Neutrophil (primary cell): ENCODE measurements at regions not wholly inside any gene's neighbourhood (a gene's known extent, or its start where the extent isn't known, plus 50 kb on each side); places are given as distances from the start of the nearest gene placed in this dataset.

Experiments used
- H3K27ac ChIP-seq: fragments of 200-600 bp; sonication (generic); 2 replicates; pipeline ENCODE4 v1.5.1; 2016; ENCODE audit warnings: mild to moderate bottlenecking, moderate library complexity
- H3K27me3 ChIP-seq: fragments of 200-600 bp; sonication (generic); 2 replicates; pipeline ENCODE4 v1.6.0; 2016; ENCODE audit warnings: mild to moderate bottlenecking
- H3K36me3 ChIP-seq: fragments of 200-600 bp; sonication (generic); 2 replicates; pipeline ENCODE4 v1.5.1; 2017
- H3K4me1 ChIP-seq, 2 experiments: fragments of 200-600 bp in 1 of 2; sonication (generic) in 1 of 2; 1 replicate in 1 of 2; 2 replicates in 1 of 2; pipeline versions ENCODE4 v1.5.1 to v1.6.1; 2013 to 2016; ENCODE audit warnings: low read depth in 1 of 2, low read length in 1 of 2, mild to moderate bottlenecking in 1 of 2, moderate library complexity in 1 of 2; ENCODE audit not compliant: control insufficient read depth in 1 of 2, insufficient read depth in 1 of 2
- H3K4me3 ChIP-seq, 2 experiments: fragments of 200-600 bp in 1 of 2; sonication (generic) in 1 of 2; 1 replicate in 1 of 2; 2 replicates in 1 of 2; pipeline ENCODE4 v1.5.1; 2013 to 2016; ENCODE audit warnings: low read depth in 1 of 2, low read length in 1 of 2, mild to moderate bottlenecking in 1 of 2, moderate library complexity in 1 of 2
- H3K9me3 ChIP-seq: fragments of 200-600 bp; sonication (generic); 2 replicates; pipeline ENCODE4 v1.5.1; 2016
- CTCF ChIP-seq: fragments of 200-600 bp; sonication (generic); IDR thresholded peaks from 2 replicates; pipeline ENCODE4 v1.5.1; 2016; ENCODE audit warnings: antibody characterized with exemption

GRCh38 chr15:91525751-91526150, 327.8 kb upstream of the SLCO3A1 start:
- H3K4me3 ChIP-seq, result no peak overlapping the region
- H3K4me1 ChIP-seq, result no peaks in the 10 kb centered on the region

GRCh38 chr15:91526424-91526823, 327.1 kb upstream of the SLCO3A1 start:
- H3K9me3 ChIP-seq, result no peaks in the 10 kb centered on the region
- H3K36me3 ChIP-seq, result no peaks in the 10 kb centered on the region
- H3K4me1 ChIP-seq, result no peaks in the 10 kb centered on the region
- H3K27ac ChIP-seq, result no peak overlapping the region
- no peak for TF ChIP-seq CTCF
- no peak overlapping the region for H3K4me3 ChIP-seq
- H3K27me3 ChIP-seq, result no peaks in the 10 kb centered on the region

More at GRCh38 chr15:91525751-91526150, 327.8 kb upstream of the SLCO3A1 start:
- no peaks in the 10 kb centered on the region for H3K27me3 ChIP-seq
- no peak for TF ChIP-seq CTCF
- no peaks in the 10 kb centered on the region for H3K9me3 ChIP-seq
- H3K27ac ChIP-seq, result no peak overlapping the region
- H3K36me3 ChIP-seq, result no peaks in the 10 kb centered on the region

- no peaks in the 10 kb centered on the region for H3K36me3 ChIP-seq
- H3K4me3 ChIP-seq, result no peak overlapping the region
- H3K4me1 ChIP-seq, result no peaks in the 10 kb centered on the region
- no peaks in the 10 kb centered on the region for H3K9me3 ChIP-seq
- no peaks in the 10 kb centered on the region for H3K27me3 ChIP-seq
- no peak for TF ChIP-seq CTCF
- H3K27ac ChIP-seq, result no peak overlapping the region
Measured at GRCh38 chr15:91528801-91529200, 324.7 kb upstream of the SLCO3A1 start.

- no peak for TF ChIP-seq CTCF
- no peaks in the 10 kb centered on the region for H3K4me1 ChIP-seq
- no peak overlapping the region for H3K27ac ChIP-seq
- H3K27me3 ChIP-seq, result no peaks in the 10 kb centered on the region
- no peak overlapping the region for H3K4me3 ChIP-seq
- H3K36me3 ChIP-seq, result no peaks in the 10 kb centered on the region
- H3K9me3 ChIP-seq, result no peaks in the 10 kb centered on the region
Measured at GRCh38 chr15:91529534-91529933, 324.0 kb upstream of the SLCO3A1 start.

GRCh38 chr15:91530279-91530678, 323.2 kb upstream of the SLCO3A1 start:
- no peaks in the 10 kb centered on the region for H3K36me3 ChIP-seq
- no peaks in the 10 kb centered on the region for H3K9me3 ChIP-seq
- no peaks in the 10 kb centered on the region for H3K27me3 ChIP-seq
- H3K27ac ChIP-seq, result no peak overlapping the region
- TF ChIP-seq CTCF, result no peak
- no peaks in the 10 kb centered on the region for H3K4me1 ChIP-seq
- no peak overlapping the region for H3K4me3 ChIP-seq

- no peak for TF ChIP-seq CTCF
- no peak overlapping the region for H3K27ac ChIP-seq
- H3K4me3 ChIP-seq, result no peak overlapping the region
- no peaks in the 10 kb centered on the region for H3K9me3 ChIP-seq
- H3K4me1 ChIP-seq, result no peaks in the 10 kb centered on the region
- H3K36me3 ChIP-seq, result no peaks in the 10 kb centered on the region
- no peaks in the 10 kb centered on the region for H3K27me3 ChIP-seq
Measured at GRCh38 chr15:91530956-91531582, 322.4 kb upstream of the SLCO3A1 start.
